Loucy (cell line): ENCODE measurements at regions not wholly inside any gene's neighbourhood (a gene's known extent, or its start where the extent isn't known, plus 50 kb on each side); places are given as distances from the start of the nearest gene placed in this dataset.

Experiments
- CTCF ChIP-seq: fragments of 200-600 bp; sonication (generic); conservative IDR thresholded peaks from 2 replicates; pipeline ENCODE4 v1.5.1; 2014; ENCODE audit warnings: mild to moderate bottlenecking, antibody characterized with exemption, low read length
- EZH2phosphoT487 ChIP-seq: fragments of 200-600 bp; IDR thresholded peaks from 2 replicates; pipeline ENCODE4 v1.6.1; 2018; ENCODE audit warnings: antibody characterized with exemption, mild to moderate bottlenecking, moderate library complexity, borderline replicate concordance

GRCh38 chr12:24270464-24270863 lies 321.0 kb upstream of the SOX5 start:
- no peak for TF ChIP-seq CTCF
- TF ChIP-seq EZH2phosphoT487, result no peak
